SK-N-MC (cell line): ENCODE measurements at regions not wholly inside any gene's neighbourhood (a gene's known extent, or its start where the extent isn't known, plus 50 kb on each side); places are given as distances from the start of the nearest gene placed in this dataset.

Source experiments
- EZH2 ChIP-seq: fragments of 200-600 bp; sonication (generic); IDR thresholded peaks from one replicate; pipeline ENCODE4 v1.6.1; 2017; ENCODE audit warnings: antibody characterized with exemption
- FOXP2 ChIP-seq: optimal IDR thresholded peaks from 2 replicates; pipeline ENCODE3; 2011; ENCODE audit warnings: mild to moderate bottlenecking, moderate library complexity; ENCODE audit not compliant: insufficient read depth; ENCODE audit errors: extremely low read length, control extremely low read depth
- POLR2AphosphoS5 ChIP-seq: IDR thresholded peaks from 2 replicates; pipeline ENCODE4 v1.6.1; 2012; ENCODE audit warnings: mild to moderate bottlenecking, low read depth, low read length, borderline replicate concordance

DNA sequence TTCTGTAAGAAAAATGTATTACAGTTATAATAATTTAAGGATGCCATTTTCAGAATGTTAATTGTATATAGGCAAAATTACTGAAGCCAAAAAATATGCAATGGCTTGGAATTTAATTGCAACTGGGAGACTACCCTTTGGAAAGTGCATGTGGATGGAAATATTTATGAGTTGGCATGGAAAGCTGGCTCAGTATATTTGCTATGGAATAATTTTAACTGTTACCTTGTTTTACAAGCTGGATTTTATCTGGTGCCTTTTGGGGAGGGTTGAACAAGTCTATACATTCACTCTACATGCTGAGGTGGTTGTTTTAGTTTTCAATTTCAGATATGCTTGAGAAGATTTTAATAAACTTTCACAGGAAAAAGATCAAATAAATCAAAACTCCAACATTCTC is 80.9 kb upstream of the ABCB5 start:
- TF ChIP-seq POLR2AphosphoS5 = no peak
- no peak for TF ChIP-seq EZH2
- TF ChIP-seq FOXP2 = no peak
